Sciatic nerve (tissue), 2 donors: ENCODE measurements at regions not wholly inside any gene's neighbourhood (a gene's known extent, or its start where the extent isn't known, plus 50 kb on each side); places are given as distances from the start of the nearest gene placed in this dataset.
A peak's percentile ranks its signal among the peaks of the same experiment; 100 is the strongest.
"Not testable (repeated sequence)": the region's sequence is repeated elsewhere in the genome, so short reads cannot be mapped to it uniquely, and the experiment has no call there.

Experiments used
- ATAC-seq: fragments of 200-7000 bp; cut with Tn5 transposase; one replicate; pipeline ENCODE4 v1.9.1; 2020; ENCODE audit warnings: mild to moderate bottlenecking, moderate library complexity
- DNase-seq: peaks from one replicate; pipeline ENCODE4 v3.0.0-alpha.2; 2020; ENCODE audit warnings: low spot score
- intact Hi-C: fragments of 100-400 bp; cut with DNase I; formaldehyde crosslinking; loops from one replicate; pipeline ENCODE4 v1.14.2; 2022
- donor health status: DM: no; HTN: no; CAD: no.
- donor health status: DM: no; HTN: no; CAD: no.

- ATAC-seq: no peak
- intact Hi-C loops: no loop called here
- DNase-seq: no peak
These were observed 213.6 kb upstream of the FTMT start for GRCh38 chr5:121638126-121638525.

- ATAC-seq: no peak
- no peak for DNase-seq
- intact Hi-C loops: no loop called here
These were observed 211.4 kb upstream of the FTMT start for GRCh38 chr5:121640298-121640697.

- intact Hi-C loops: no loop called here
- no peak for DNase-seq
- no peak for ATAC-seq
These were observed 193.5 kb upstream of the FTMT start for GRCh38 chr5:121658221-121658620.

GRCh38 chr5:121660142-121660541, 191.5 kb upstream of the FTMT start:
- DNase-seq (no peak), ATAC-seq (no peak)
- intact Hi-C loops: no loop called here

GRCh38 chr5:121665542-121665941, 186.1 kb upstream of the FTMT start:
- ATAC-seq, intact Hi-C loops, DNase-seq: not testable (repeated sequence)

- DNase-seq: no peak
- intact Hi-C loops: no loop called here
- ATAC-seq: no peak
These were observed 184.4 kb upstream of the FTMT start for GRCh38 chr5:121667292-121667691.

- no peak for ATAC-seq
- no peak for DNase-seq
- intact Hi-C loops: no loop called here
These were observed 183.0 kb upstream of the FTMT start for GRCh38 chr5:121668635-121669034.

GRCh38 chr5:121671624-121672023, 180.1 kb upstream of the FTMT start:
- intact Hi-C loops: no loop called here
- ATAC-seq: no peak

GRCh38 chr5:121675924-121676323, 175.8 kb upstream of the FTMT start:
- intact Hi-C loops: no loop called here
- no peak for DNase-seq
- ATAC-seq: no peak

More at GRCh38 chr5:121671624-121672023, 180.1 kb upstream of the FTMT start:
- DNase-seq: no peak

GRCh38 chr5:121681229-121681855, 170.3 kb upstream of the FTMT start:
- no peak for DNase-seq
- intact Hi-C loops: no loop called here
- no peak for ATAC-seq

GRCh38 chr5:121688126-121688525, 163.6 kb upstream of the FTMT start:
- intact Hi-C loops: no loop called here
- no peak for ATAC-seq

GRCh38 chr5:121688781-121689180, 162.9 kb upstream of the FTMT start:
- intact Hi-C loops: no loop called here
- no peak for ATAC-seq
- DNase-seq: no peak

More at GRCh38 chr5:121688126-121688525, 163.6 kb upstream of the FTMT start:
- DNase-seq: no peak

- no peak for ATAC-seq
- no peak for DNase-seq
- intact Hi-C loops: no loop called here
These were observed 160.2 kb upstream of the FTMT start for GRCh38 chr5:121691478-121691877.

GRCh38 chr5:121692158-121692557, 159.5 kb upstream of the FTMT start:
- ATAC-seq (no peak), DNase-seq (no peak)
- intact Hi-C loops: no loop called here

- no peak for DNase-seq
- ATAC-seq: no peak
- intact Hi-C loops: no loop called here
These were observed 157.8 kb upstream of the FTMT start for GRCh38 chr5:121693864-121694263.

- peak; percentile 49 for ATAC-seq
- no peak for DNase-seq
- intact Hi-C loops: no loop called here
These were observed 156.4 kb upstream of the FTMT start for GRCh38 chr5:121695307-121695706.

- ATAC-seq (no peak), DNase-seq (no peak)
- intact Hi-C loops: no loop called here
These were observed 153.0 kb upstream of the FTMT start for GRCh38 chr5:121698690-121699089.

GRCh38 chr5:121701731-121702130, 150.0 kb upstream of the FTMT start:
- intact Hi-C loops: no loop called here
- ATAC-seq (no peak), DNase-seq (no peak)

GRCh38 chr5:121702682-121703081, 149.0 kb upstream of the FTMT start:
- DNase-seq (no peak), ATAC-seq (no peak)
- intact Hi-C loops: no loop called here

- ATAC-seq (no peak), DNase-seq (no peak)
- intact Hi-C loops: no loop called here
These were observed 147.4 kb upstream of the FTMT start for GRCh38 chr5:121704291-121704690.

GRCh38 chr5:121706686-121707085, 145.0 kb upstream of the FTMT start:
- no peak for DNase-seq
- intact Hi-C loops: no loop called here
- no peak for ATAC-seq
